GM20431 (cell line): ENCODE measurements at regions not wholly inside any gene's neighbourhood (a gene's known extent, or its start where the extent isn't known, plus 50 kb on each side); places are given as distances from the start of the nearest gene placed in this dataset.
"Not testable (repeated sequence)": the region's sequence is repeated elsewhere in the genome, so short reads cannot be mapped to it uniquely, and the experiment has no call there.

Experiments
- in situ Hi-C: fragments of 300-500 bp; cut with MseI, MboI; formaldehyde crosslinking; loops from one replicate; pipeline ENCODE4 v1.15.0; 2020; ENCODE audit warnings: low sequenced_read_pairs; ENCODE audit not compliant: unreplicated experiment

DNA sequence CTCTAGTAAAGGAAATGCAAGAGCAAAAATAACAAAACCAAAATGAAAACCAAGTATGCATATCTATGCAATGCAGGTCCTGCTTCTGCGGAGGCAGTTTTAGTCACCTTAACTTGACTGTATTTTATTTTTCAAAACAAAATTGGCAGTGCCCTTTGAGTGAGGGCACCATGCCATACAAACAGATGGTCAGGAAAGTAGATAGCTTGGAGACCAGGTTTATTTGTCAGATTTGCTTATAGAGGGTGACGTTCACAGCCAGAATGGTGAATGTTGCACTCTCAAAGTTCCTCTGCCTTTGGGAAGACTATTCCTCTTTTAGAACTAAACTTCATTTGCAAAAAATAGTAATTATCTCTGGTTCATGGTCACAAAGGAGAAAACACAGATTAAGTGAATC, 801.9 kb downstream of the ANKRD7 start:
- in situ Hi-C loops, result no loop called here

DNA sequence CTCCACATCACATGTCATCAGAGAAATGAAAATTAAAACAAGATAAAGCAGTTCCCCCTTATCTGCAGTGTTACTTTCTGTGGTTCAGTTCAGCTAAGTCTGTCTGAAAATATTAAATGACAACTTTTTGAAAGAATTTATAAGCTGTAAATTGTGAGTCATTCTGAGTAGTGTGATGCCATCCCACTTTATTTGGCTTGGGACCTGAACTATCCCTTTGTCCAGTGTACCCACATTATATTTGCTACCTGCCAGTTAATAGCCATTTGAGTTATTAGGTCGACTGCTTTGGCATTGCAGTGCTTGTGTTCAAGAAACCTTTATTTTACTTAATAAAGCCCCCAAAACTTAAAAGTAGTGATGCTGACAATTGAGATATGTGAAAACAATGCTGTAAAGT, 804.2 kb downstream of the ANKRD7 start:
- in situ Hi-C loops, result no loop called here

DNA sequence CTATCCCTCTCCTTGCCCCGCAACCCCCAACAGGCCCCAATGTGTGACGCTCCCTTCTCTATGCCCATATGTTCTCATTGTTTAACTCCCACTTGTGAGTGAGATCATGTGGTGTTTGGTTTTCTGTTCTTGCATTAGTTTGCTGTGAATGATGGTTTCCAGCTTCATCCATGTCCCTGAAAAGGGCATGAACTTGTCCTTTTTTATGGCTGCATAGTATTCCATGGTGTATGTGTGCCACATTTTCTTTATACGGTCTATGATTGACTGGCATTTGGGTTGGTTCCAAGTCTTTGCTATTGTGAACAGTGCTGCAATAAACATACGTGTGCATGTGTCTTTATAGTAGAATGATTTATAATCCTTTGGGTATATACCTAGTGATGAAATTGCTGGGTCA, 807.6 kb downstream of the ANKRD7 start:
- in situ Hi-C loops, result not testable (repeated sequence)

DNA sequence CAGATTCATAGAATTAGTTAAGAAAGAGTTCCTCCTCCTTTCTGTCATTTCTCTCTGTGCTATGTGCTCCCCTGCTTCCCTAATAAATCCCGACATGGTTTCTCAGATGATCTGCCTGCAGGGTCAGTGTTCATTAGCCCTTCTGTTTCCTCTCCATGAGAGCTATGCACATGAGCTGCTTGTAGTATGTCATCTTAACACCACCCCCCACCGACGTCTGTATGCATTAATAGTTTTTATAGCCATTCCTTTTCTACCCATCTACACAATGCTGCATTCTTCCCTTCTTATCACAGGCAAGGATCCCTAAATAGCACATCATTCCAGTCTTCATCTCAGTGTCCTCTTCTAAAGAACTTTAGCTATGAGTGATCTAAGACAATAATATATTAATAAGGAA, 809.1 kb downstream of the ANKRD7 start:
- in situ Hi-C loops, result no loop called here

DNA sequence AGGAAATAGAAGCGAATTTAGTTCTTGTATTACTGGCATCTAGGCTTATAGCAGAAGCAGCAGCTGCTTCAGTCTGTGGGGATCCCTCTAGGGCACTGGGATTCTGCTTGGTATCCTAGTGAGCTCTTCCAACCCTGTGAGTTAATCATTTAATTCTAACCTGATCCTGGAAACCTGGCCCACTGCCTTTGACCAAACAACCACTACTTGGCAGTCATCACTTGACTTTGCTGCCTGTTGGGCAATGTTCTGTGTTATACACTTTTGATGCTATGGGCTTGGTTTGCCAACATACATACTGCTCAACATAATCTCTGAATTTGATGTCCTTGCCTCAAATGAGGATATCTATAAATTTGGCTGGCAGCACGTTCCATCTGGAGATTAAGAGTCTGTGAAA, 813.4 kb downstream of the ANKRD7 start:
- in situ Hi-C loops, result no loop called here

DNA sequence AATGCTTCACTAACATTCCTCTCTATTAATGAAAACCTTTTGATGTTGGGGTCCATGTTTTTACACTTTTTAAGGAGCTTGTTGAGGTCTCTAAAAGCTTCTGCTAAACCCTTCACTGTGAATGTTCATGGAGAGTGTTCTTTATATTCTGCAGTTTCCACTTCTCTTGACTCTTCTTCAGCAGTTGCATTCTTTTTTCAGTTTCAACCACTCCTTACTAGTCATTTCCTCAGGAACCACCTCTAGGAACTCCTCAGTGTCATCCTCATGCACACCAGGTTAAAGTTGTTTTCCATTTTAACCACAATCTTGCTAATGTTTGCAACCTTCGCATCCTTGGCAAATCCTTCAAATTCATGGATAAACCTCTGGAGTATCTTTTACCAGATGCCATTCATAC, 821.6 kb downstream of the ANKRD7 start:
- in situ Hi-C loops, result no loop called here

DNA sequence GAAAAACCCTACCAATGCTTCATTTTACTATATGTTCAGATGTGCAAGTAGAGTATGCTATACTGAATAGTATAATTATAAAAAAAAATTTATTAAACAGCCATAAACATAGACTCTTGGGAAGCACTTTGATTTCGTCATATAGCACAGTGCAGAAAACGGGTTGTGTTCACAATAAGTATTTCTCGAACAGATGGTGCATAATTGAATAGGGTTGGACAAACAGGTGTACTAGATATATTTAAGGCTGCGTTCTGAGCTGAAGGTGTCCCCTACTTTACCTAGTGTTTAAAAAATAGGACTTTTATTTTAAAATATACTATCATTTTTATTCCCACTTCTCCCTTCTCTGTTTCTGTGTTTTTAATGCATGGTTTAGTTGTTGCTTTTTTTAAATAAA, 841.5 kb downstream of the ANKRD7 start:
- in situ Hi-C loops, result no loop called here

DNA sequence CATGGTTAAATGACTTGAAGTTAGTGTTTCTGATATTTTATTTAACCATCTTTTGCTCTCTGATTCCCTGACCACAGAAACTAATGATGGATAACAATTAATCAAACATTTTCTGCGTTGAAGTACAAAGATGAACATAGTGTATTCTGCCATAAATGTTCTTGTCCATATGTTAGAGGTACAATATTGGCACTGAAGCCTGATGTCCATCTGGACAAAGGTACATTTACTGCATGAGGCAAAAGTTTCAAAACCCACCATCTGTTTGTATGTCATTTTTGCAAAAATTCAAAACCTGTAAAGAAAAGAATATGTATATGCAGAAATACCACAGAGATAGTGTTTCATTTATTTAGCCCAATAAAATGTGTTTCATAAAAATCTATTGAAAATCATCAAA, 861.5 kb downstream of the ANKRD7 start:
- in situ Hi-C loops, result no loop called here

DNA sequence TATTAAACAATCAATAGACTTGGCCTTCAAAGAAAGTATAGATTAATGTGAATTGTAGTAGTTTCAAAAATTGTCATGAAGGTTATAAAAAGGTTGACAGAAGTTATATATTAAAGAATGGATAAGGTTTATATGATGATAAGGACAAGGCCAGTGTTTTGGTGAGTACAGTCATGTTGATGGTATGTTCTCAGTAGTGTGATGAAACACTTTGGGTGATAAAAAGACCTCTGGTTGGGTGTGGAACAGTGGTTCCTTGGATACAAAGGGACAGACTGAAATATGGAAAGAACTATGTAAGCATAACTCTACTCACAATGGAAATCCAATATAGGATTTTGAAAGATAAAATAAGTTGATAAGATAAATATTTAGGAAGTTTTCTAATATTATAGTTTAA, 866.3 kb downstream of the ANKRD7 start:
- in situ Hi-C loops, result no loop called here

DNA sequence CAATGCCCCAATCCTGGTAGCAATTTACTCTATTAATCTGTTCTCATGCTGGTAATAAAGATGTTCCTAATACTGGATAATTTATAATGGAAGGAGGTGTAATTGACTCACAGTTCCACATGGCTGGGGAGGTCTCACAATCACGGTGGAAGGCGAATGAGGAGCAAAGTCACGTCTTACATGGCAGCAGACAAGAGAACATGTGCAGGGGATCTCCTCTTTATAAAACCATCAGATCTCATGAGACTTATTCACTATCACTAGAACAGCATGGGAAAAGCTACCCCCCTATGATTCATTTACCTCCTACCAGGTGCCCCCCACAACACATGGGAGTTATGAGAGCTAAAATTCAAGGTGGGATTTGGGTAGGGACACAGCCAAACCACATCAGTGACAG, 872.2 kb downstream of the ANKRD7 start:
- in situ Hi-C loops, result no loop called here

DNA sequence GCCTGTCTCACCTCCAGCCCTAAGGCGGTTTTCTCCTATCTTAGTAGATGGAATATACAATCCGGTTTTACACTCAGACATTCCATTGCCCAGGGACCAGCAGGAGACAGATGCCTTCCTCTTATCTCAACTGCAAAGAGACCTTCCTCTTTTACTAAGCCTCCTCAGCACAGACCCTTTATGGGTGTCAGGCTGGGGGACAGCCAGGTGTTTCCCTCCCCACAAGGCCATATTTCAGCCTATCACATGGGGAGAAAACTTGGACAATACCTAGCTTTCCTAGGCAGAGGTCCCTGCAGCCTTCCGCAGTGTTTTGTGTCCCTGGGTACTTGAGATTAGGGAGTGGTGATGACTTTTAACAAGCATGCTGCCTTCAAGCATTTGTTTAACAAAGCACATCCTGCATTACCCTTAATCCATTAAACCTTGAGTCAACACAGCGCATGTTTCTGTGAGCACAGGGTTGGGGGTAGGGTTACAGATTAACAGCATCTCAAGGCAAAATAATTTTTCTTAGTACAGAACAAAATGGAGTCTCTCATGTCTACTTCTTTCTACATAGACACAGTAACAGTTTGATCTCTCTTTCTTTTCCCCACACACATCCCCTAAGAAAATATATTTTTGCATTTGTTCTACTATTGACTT, 876.2 kb downstream of the ANKRD7 start:
- in situ Hi-C loops, result not testable (repeated sequence)

DNA sequence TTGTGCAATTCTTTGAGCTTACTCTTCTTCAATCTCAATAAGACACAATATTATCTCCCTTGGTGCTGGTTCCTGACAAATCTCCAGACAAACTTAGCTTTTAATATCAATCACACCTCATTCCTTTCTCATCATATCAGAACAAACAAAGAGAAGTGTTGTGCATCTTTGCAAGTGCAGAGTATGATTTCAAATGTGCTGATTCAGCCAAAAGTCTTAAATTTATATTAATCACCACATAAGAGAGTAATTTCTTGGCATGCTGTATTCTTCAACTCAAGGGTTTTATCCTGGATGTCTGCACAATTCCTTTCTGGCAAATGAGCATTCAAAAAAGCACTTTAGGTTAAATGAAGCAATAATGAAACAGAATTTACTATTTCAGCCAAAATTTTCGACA, 877.8 kb downstream of the ANKRD7 start:
- in situ Hi-C loops, result no loop called here

DNA sequence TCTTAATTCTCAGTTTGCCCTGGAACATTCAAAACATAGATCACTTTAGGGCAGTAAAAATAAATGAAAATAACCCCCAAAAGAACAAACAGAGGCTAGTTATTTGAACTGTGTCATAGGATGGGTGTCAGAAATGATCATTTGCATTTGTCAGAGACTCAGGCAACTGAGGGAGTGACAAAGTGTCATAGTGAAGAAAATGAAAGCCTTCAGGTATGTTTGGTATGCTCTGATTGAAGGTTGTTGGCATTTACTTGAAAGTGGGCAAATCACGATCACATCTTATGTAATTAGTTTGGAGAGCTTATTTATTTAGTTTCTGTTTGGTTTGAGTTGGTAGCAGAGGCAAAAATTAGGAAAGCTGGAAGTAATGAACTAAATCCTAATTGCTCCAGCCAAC, 880.9 kb downstream of the ANKRD7 start:
- in situ Hi-C loops, result no loop called here

DNA sequence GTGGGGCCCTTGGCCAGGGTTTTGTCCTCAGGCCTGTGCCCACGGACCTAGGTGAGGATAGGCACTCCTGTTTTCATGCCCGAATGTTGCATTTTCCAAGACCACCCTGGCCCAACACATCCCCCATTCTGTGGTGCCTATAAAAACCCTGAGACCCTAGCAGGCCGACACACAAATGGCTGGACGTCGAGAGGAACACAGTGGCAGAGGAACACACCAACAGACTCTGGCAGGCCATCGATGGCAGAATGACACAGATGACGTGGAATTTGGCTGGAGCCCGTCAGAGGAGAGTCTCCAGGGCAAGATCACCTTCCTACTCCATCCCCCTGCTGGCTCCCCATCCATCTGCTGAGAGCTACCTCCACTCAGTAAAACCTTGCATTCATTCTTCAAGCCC, 898.8 kb downstream of the ANKRD7 start:
- in situ Hi-C loops, result no loop called here

DNA sequence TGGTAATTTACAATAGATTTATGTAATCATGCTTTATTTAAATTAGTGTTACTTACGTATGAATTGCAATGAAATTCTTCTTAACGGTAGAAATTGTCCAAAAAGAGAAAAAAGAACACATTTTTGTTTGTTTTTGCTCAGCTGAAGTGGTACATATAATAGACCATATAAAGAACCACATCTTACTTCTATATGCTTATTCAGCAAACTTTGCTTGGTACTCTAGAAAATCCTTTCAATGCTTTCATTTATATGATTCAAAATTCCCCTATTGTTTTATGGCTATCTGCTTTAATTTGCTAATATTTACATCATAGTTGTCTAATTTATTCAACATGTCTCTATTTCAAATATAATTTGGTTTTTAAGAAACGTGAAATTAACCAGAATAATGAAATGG, 903.2 kb downstream of the ANKRD7 start:
- in situ Hi-C loops, result no loop called here

DNA sequence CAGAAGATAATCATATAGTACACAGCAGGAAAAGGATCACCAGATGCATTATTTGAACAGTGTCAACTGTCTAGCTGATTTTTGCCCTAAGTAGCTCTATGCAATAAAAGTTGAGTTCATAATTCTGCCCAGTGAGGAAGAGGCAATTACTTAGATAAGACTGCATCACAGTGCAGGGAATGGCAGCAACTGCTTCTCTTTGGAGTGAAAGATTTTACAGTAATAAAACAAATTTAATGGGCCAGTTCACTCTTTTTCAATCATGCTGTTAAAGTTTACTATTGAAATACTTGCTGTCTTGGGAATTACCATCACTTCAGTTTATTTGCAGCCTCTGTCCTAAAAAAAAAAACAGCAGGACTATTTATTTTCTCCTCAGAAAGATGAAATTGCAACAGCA, 907.9 kb downstream of the ANKRD7 start:
- in situ Hi-C loops, result no loop called here

DNA sequence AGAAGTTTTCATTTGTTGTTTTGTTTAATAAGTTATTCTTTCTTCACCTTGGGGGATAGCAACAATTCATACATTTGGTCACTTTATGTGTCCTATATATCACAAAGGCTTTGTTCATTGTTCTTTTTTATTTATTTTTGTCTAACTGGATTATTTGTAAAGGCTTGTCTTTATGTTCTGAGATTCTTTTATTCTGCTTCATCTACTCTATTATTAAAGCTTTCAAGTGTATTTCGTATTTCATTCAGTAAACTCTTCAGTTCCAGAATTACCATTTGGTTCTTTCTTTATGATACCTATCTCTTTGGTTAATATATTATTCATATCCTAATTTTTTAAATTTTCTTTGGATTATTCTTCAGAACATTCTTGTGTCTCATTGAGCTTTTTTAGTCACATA, 942.9 kb downstream of the ANKRD7 start:
- in situ Hi-C loops, result no loop called here

DNA sequence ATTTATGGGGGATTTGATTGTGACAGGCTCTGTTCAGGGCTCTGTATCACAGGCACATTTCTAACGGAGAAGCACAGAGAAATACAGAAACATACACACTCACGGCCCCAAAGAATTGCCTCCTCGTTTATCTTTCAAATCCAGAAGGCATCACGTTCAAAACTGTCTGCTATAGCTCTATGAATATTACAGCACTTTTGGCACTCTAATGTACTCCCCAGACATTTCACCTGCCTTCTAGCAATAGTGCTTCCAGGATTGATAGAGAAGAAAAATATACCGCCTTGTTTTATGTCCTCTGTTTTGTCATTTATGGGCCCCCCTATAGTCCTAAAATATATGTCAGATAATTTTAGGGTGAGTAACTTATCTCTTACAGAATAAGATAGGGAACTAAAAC, 947.5 kb downstream of the ANKRD7 start:
- in situ Hi-C loops, result no loop called here

DNA sequence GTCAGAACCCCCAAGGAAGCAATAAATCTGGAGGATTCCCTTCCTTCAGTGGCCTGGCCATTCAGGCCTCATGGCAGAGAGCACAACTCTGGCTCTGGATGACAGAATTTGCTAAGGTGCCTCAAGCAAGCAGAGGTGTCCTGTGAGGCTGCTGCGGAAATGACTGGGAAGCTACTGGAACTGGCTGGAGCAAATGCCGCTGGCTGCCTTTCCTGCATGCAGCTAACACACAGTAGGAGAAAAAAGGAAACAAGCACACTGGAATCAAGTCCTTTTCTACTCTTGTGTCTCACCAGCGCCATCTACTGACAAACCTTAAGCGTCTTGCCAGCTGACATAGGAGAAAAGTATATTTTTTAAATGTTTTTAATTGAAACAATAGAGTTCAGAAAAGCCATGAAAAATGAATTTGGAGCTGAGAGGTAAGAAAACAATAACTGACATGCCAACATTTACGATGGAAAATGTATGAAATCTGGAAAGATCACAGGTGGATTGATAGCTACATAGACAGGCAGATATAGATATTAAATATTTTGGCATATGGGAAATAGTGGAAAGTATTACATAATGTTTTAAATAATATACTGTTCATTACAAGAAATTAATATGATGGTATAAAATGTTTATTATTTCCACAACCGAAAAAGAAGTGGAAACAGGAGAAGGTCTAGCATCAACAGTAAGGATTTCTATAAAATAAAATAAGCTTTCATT, 951.6 kb downstream of the ANKRD7 start:
- in situ Hi-C loops, result no loop called here

DNA sequence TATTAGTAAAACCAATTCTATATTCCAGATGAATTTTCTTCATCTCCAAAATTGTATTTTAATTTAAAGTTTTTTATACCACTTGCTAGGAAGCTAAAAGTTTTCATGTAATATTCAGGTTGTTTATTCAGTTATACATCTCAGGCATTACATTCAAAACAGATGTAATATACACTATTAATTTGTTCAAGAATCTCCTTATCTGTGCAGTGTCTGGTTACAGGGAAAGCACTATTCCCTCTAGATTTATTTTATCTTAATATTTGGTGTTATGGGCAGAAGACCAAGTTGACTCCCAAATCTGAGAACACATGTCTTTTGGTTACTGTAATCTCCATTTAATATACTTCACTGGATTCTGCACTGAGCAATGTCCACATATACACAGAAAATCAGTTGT, 953.4 kb downstream of the ANKRD7 start:
- in situ Hi-C loops, result no loop called here

DNA sequence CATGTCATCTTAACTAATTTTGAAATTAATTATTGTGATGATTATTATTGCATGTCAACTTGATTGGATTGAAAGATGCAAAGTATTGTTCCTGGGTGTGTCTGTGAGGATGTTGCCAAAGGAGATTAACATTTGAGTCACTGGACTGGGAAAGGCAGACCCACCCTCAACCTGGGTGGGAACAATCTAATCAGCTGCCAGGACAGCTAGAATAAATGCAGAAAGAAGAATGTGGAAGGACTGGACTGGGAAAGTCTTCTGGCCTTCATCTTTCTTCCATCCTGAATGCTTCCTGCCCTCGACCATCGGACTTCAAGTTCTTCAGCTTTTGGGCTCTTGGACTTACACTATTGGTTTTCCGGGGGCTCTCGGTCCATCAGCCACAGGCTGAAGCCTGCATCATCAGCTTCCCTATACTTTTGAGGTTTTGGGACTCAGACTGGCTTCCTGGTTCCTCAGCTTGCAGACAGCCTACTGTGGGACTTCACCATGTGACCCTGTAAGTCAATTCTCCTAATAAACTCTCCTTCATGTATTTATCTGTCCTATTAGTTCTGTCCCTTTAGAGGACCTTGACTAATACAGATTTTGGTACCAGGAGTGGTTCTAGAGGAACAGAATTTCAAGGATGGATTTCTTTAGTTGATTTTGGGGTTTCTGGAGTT, 959.8 kb downstream of the ANKRD7 start:
- in situ Hi-C loops, result no loop called here

DNA sequence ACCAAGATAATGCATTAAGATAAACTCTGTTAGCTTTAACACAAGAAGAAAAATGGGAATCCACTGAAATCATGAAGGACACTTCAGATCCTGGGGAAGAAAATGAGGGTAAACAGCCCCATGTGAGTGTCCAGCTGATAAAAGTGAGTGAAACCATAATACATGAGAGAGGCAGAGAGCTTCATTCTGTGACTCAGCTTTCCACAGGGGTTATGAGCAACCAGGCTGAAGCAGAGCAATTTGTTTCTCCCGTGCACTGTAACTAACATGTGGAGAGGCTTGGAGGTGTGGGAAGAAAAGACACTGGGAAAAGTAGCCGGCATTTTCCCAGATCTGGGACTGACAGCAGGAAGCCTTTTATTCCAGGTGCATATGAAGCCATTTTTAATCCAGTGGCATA, 971.7 kb downstream of the ANKRD7 start:
- in situ Hi-C loops, result no loop called here
